ENCODE measurements at regions not wholly inside any gene's neighbourhood (a gene's known extent, or its start where the extent isn't known, plus 50 kb on each side); places are given as distances from the start of the nearest gene placed in this dataset.

DNA sequence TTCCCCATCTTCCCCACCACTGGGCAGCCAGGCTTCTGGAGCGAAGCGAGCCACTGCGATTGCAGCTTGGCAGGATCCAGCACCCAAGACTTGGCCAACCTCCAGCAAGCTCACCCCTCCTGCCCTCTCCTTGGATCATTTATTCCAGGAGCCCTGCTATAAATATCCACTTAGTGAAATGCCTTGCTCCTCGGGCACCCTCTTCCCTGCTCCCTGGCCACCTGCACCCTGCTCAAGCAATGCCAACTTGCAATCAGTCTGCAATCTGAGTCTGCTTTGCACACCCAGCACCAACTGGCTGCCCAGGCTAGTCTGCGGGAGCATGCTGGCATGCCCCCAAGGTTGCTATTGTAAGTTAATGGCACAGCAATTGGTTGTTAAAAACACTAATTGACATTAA lies 666.0 kb downstream of the MED13L start:
- ATAC-seq (no peak), DNase-seq (no peak)
- Mint-ChIP-seq H3K9me3 (ENCODE audit: insufficient read depth) (peaks cover 4% of the 10 kb centered on the region), H3K4me1 (ENCODE audit: low read depth) (no peaks in the 10 kb centered on the region), H3K36me3 (ENCODE audit: low read depth) (no peaks in the 10 kb centered on the region), H3K27ac (no peak overlapping the region), H3K27me3 (ENCODE audit: low read depth) (no peaks in the 10 kb centered on the region), H3K4me3 (no peak overlapping the region)
- CTCF ChIA-PET: no interaction called here
- POLR2A ChIA-PET: no interaction called here

GRCh38 chr12:115609347-115609746 lies 668.1 kb downstream of the MED13L start:
- Mint-ChIP-seq H3K4me3 (no peak overlapping the region), H3K4me1 (ENCODE audit: low read depth) (no peaks in the 10 kb centered on the region), H3K27me3 (ENCODE audit: low read depth) (no peaks in the 10 kb centered on the region), H3K9me3 (ENCODE audit: insufficient read depth) (peaks cover 4% of the 10 kb centered on the region), H3K27ac (no peak overlapping the region), H3K36me3 (ENCODE audit: low read depth) (no peaks in the 10 kb centered on the region)
- ChIA-PET POLR2A (no interaction called here), CTCF (no interaction called here)
- no peak for ATAC-seq
- DNase-seq: no peak

- DNase-seq (no peak), ATAC-seq (no peak)
- Mint-ChIP-seq H3K4me3 (no peak overlapping the region), H3K27me3 (ENCODE audit: low read depth) (no peaks in the 10 kb centered on the region), H3K9me3 (ENCODE audit: insufficient read depth) (no peaks in the 10 kb centered on the region), H3K27ac (no peak overlapping the region), H3K36me3 (ENCODE audit: low read depth) (no peaks in the 10 kb centered on the region), H3K4me1 (ENCODE audit: low read depth) (no peaks in the 10 kb centered on the region)
- ChIA-PET POLR2A (no interaction called here), CTCF (no interaction called here)
Observed at GRCh38 chr12:115606040-115606439, 671.5 kb downstream of the MED13L start.

DNA sequence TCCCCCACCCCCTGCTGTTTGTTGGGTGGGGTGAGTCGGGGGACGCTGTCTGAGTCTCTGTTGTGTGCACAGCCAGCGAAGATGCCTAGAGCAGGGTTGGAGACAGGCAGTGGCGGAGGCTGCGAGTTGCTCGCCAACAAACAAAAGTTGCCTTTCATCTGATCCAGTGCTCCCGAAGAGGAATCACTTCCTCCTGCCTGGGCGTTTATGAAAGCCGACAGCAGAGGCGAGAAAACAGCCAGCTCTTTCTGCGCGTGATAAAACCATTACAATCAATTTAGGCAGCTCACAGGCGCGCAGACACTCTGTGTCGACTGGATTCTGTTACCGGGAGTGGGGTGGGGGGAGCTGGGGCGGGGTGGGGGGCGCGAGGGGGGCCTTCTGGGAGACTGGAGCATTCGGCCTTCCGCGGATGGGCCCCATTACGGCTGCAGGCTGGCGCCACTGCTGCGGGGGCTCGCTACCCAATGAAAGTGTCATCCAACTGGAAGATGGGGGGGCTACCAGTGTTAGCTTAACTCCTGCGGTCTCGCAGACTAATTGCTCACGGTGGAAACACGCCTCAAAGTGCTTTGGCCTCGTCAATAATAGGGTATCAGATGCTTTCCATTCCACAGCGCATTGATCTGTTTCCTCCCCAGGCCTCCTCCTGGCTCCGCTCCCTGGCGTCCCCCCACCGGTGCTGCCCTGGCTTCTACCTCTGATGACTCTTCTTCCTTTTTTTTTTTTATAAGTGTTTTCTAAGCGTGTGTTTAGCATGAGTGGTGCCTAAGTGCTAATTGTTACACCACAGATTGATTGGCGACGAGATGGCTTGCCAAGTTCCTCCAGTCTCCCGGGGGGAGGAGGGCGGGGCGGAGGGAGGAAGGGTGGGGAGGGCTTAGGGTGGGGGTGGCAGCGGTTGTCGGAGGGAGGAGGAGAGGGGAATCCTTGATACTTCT lies 678.4 kb downstream of the MED13L start:
- ChIA-PET CTCF (no interaction called here), POLR2A (interaction anchor here (0.7 kb wide), 1 partner anchor 10 kb away, joined by 3 read pairs; no protein-coding TSS in a partner anchor)
- Mint-ChIP-seq H3K36me3 (ENCODE audit: low read depth) (no peaks in the 10 kb centered on the region), H3K27me3 (ENCODE audit: low read depth) (peaks cover 9% of the 10 kb centered on the region), H3K4me1 (ENCODE audit: low read depth) (no peaks in the 10 kb centered on the region), H3K9me3 (ENCODE audit: insufficient read depth) (no peaks in the 10 kb centered on the region), H3K4me3 (no peak overlapping the region), H3K27ac (no peak overlapping the region)
- DNase-seq (no peak), ATAC-seq (no peak)

DNA sequence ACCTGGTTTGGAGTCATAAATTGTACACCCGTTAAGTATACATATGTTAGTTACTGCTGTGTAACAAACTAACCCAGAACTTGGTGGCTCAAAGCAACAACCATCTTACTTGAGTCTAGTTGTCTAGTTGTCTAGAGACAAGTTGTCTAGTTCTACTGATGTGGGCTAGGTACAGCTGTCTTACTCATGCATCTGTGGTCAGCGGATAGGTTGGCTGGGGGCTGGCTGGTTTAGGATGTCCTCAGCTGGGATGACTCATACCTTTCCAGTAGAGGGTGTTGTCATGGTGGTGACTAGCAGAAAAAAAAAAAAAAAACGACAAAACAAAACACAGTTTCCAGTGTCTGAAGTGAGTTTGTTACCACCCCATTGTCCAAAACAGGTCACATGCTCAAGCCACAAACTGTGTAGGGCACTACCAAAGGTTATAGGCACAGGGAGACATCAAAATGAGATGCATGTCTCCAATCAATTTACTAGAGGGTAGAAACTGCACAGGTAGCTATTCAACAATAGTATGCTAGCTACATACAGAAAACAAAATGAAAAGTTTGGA lies 680.3 kb downstream of the MED13L start:
- Mint-ChIP-seq H3K27me3 (ENCODE audit: low read depth) (peaks cover 9% of the 10 kb centered on the region), H3K9me3 (ENCODE audit: insufficient read depth) (no peaks in the 10 kb centered on the region), H3K4me1 (ENCODE audit: low read depth) (no peaks in the 10 kb centered on the region), H3K4me3 (no peak overlapping the region), H3K36me3 (ENCODE audit: low read depth) (no peaks in the 10 kb centered on the region), H3K27ac (no peak overlapping the region)
- DNase-seq (no peak), ATAC-seq (no peak)
- ChIA-PET CTCF (no interaction called here), POLR2A (no interaction called here)

- ATAC-seq: no peak
- CTCF ChIA-PET: no interaction called here
Observed at GRCh38 chr12:115588131-115588530, 689.4 kb downstream of the MED13L start.

DNA sequence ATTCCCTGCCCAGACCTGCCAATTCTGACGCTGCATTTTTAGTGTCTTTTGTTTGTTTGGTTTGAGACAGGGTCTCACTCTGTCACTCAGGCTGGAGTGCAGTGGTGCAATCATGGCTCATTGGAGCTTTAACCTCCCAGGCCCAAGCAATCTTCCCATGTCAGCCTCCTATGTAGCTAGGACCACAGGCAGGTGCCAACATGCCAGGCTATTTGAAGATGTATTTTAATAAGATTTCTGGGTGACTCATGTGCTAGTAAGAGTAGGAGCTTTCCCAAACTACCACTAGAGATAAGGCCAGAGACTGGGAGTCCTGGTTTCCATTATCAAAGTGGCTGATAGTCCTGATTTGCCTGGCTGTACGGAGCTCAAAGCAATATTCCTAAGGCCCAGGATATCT lies 693.3 kb downstream of the MED13L start:
- Mint-ChIP-seq H3K4me1 (ENCODE audit: low read depth) (no peaks in the 10 kb centered on the region), H3K36me3 (ENCODE audit: low read depth) (no peaks in the 10 kb centered on the region), H3K4me3 (no peak overlapping the region), H3K27ac (no peak overlapping the region), H3K27me3 (ENCODE audit: low read depth) (no peaks in the 10 kb centered on the region), H3K9me3 (ENCODE audit: insufficient read depth) (no peaks in the 10 kb centered on the region)
- CTCF ChIA-PET: no interaction called here
- POLR2A ChIA-PET: no interaction called here
- no peak for ATAC-seq
- DNase-seq: no peak

More at GRCh38 chr12:115588131-115588530, 689.4 kb downstream of the MED13L start:
- Mint-ChIP-seq H3K9me3 (ENCODE audit: insufficient read depth) (no peaks in the 10 kb centered on the region), H3K4me3 (no peak overlapping the region), H3K4me1 (ENCODE audit: low read depth) (no peaks in the 10 kb centered on the region), H3K27ac (no peak overlapping the region), H3K36me3 (ENCODE audit: low read depth) (no peaks in the 10 kb centered on the region), H3K27me3 (ENCODE audit: low read depth) (no peaks in the 10 kb centered on the region)
- no peak for DNase-seq
- POLR2A ChIA-PET: no interaction called here

DNA sequence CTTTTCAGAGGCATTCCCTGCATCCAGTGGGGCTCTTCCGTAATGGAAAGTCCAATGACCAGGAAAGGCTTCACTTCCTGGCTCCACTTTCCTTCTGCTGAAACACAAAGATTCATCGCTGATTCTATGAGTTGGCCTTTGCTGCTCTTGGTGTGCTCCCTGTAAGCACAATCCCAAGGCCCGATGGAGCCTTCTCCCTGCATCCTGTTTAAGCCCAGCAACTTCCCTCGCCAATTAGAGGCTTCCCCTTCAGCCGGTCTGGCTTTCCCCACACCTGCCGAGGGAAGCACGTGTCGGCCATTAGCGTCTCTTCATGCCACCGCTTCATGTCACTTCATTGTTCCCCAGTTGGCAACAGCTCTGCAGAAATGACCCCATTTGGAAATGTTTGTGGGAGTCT lies 693.9 kb downstream of the MED13L start:
- CTCF ChIA-PET: no interaction called here
- DNase-seq: no peak
- Mint-ChIP-seq H3K4me1 (ENCODE audit: low read depth) (no peaks in the 10 kb centered on the region), H3K27me3 (ENCODE audit: low read depth) (no peaks in the 10 kb centered on the region), H3K4me3 (no peak overlapping the region), H3K36me3 (ENCODE audit: low read depth) (no peaks in the 10 kb centered on the region), H3K27ac (no peak overlapping the region), H3K9me3 (ENCODE audit: insufficient read depth) (no peaks in the 10 kb centered on the region)
- POLR2A ChIA-PET: no interaction called here
- no peak for ATAC-seq

- Mint-ChIP-seq H3K4me1 (ENCODE audit: low read depth) (no peaks in the 10 kb centered on the region), H3K9me3 (ENCODE audit: insufficient read depth) (no peaks in the 10 kb centered on the region), H3K36me3 (ENCODE audit: low read depth) (no peaks in the 10 kb centered on the region), H3K27ac (no peak overlapping the region), H3K4me3 (no peak overlapping the region), H3K27me3 (ENCODE audit: low read depth) (no peaks in the 10 kb centered on the region)
- ATAC-seq: no peak
- no peak for DNase-seq
- ChIA-PET CTCF (no interaction called here), POLR2A (no interaction called here)
Observed at GRCh38 chr12:115577401-115577800, 700.1 kb downstream of the MED13L start.

DNA sequence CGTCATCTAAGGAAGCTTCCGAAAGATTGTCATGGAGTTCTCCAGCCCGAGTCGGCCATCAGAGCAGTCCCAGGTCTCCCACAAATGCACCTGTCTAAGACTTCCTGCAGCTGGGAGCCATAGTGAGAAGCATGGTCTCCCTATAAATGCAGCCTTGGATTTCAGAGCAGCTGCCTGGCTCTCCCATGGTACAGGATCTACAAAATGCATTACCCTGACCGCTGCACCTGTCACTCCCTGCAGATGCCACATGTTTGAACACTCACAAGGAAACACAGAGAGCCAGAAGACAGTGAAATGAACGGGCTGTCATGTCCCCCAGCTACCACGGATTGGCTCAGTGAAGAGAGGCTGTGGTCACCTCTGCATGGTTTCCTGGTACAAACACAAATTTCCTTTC lies 702.7 kb downstream of the MED13L start:
- Mint-ChIP-seq H3K9me3 (ENCODE audit: insufficient read depth) (no peaks in the 10 kb centered on the region), H3K27ac (no peak overlapping the region), H3K36me3 (ENCODE audit: low read depth) (no peaks in the 10 kb centered on the region), H3K27me3 (ENCODE audit: low read depth) (no peaks in the 10 kb centered on the region), H3K4me3 (no peak overlapping the region), H3K4me1 (ENCODE audit: low read depth) (no peaks in the 10 kb centered on the region)
- no peak for DNase-seq
- ATAC-seq: no peak
- ChIA-PET CTCF (no interaction called here), POLR2A (no interaction called here)

- DNase-seq: no peak
- Mint-ChIP-seq H3K4me3 (no peak overlapping the region), H3K27me3 (ENCODE audit: low read depth) (no peaks in the 10 kb centered on the region), H3K27ac (no peak overlapping the region), H3K9me3 (ENCODE audit: insufficient read depth) (no peaks in the 10 kb centered on the region), H3K36me3 (ENCODE audit: low read depth) (no peaks in the 10 kb centered on the region), H3K4me1 (ENCODE audit: low read depth) (no peaks in the 10 kb centered on the region)
- ATAC-seq: no peak
- CTCF ChIA-PET: no interaction called here
- POLR2A ChIA-PET: no interaction called here
Observed at GRCh38 chr12:115572440-115572839, 705.1 kb downstream of the MED13L start.

DNA sequence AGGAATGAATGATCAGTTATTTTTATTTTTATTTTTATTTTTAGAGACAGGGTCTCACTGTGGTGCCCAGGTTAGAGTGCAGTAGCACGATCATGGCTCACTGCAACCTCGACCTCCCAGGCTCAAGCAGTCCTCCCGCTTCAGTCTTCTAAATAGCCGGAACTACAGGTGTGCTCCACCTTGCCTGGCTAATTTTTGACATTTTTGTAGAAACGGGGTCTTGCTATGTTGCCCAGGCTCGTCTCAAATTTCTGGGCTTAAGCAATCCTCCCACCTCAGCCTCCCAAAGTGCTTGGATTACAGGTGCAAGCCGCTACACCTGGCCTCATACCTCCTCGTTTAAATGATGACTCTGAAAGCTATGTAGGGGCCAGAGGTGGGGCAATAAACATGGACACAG lies 706.0 kb downstream of the MED13L start:
- CTCF ChIA-PET: no interaction called here
- no peak overlapping the region for H3K27ac Mint-ChIP-seq
- no peaks in the 10 kb centered on the region for H3K9me3 Mint-ChIP-seq (ENCODE audit: insufficient read depth)
- DNase-seq (no peak), ATAC-seq (no peak)
- H3K36me3 Mint-ChIP-seq (ENCODE audit: low read depth): no peaks in the 10 kb centered on the region
- H3K4me3 Mint-ChIP-seq: no peak overlapping the region
- no peaks in the 10 kb centered on the region for H3K4me1 Mint-ChIP-seq (ENCODE audit: low read depth)
- H3K27me3 Mint-ChIP-seq (ENCODE audit: low read depth): no peaks in the 10 kb centered on the region
- POLR2A ChIA-PET: no interaction called here

DNA sequence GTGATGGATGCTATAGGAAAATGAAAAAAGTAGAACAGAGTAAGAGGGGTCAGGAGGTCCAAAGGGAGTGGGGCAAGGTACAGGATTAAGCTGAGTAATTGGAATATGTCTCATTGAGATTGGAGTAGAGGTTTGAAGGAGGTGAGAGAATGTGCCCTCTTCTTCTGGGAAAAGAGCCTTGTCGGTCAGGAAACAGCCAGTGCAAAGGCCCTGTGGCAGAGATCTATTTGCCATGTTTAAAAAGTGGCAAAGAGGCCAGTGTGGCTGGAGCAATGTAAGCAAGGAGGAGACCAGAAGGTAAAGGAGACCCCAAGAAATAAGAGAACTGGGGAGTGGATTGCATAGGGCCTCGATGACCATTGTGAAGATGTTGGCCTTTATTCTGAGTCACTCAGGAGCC lies 706.5 kb downstream of the MED13L start:
- no peak for ATAC-seq
- CTCF ChIA-PET: no interaction called here

More for the DNA sequence above, 706.5 kb downstream of the MED13L start:
- DNase-seq: no peak
- no peaks in the 10 kb centered on the region for H3K9me3 Mint-ChIP-seq (ENCODE audit: insufficient read depth)
- no peaks in the 10 kb centered on the region for H3K27me3 Mint-ChIP-seq (ENCODE audit: low read depth)
- H3K36me3 Mint-ChIP-seq (ENCODE audit: low read depth): no peaks in the 10 kb centered on the region
- H3K4me1 Mint-ChIP-seq (ENCODE audit: low read depth): no peaks in the 10 kb centered on the region
- POLR2A ChIA-PET: no interaction called here
- H3K4me3 Mint-ChIP-seq: no peak overlapping the region
- H3K27ac Mint-ChIP-seq: no peak overlapping the region
